Keratinocyte (primary cell): ENCODE measurements at regions not wholly inside any gene's neighbourhood (a gene's known extent, or its start where the extent isn't known, plus 50 kb on each side); places are given as distances from the start of the nearest gene placed in this dataset.

ENCODE experiments used
- DNase-seq: peaks from one replicate; pipeline ENCODE4 v3.0.0-alpha.2; 2011; ENCODE audit warnings: low read depth, missing footprints, low spot score
- FAIRE-seq: peaks from 2 replicates; lab custom pipeline; 2011; peaks lifted over from hg19 to GRCh38; lab: Jason Lieb, UNC
- H2AFZ ChIP-seq: 2 replicates; pipeline ENCODE4 v1.6.0; 2012; ENCODE audit warnings: low read length, control low read depth, inconsistent platforms; ENCODE audit not compliant: control insufficient read depth
- H3K27ac ChIP-seq: 2 replicates; pipeline ENCODE4 v1.5.1; 2011; ENCODE audit warnings: low read length; ENCODE audit not compliant: control insufficient read depth, insufficient read depth
- H3K27me3 ChIP-seq: 3 replicates; pipeline ENCODE4 v1.6.0; 2011; ENCODE audit warnings: low read length; ENCODE audit not compliant: control insufficient read depth, insufficient read depth; ENCODE audit errors: extremely low read depth
- H3K36me3 ChIP-seq, 2 experiments: 2 replicates in 1 of 2; 3 replicates in 1 of 2; pipeline ENCODE4 v1.5.1; 2011; ENCODE audit warnings: low read length in 2 of 2, mild to moderate bottlenecking in 1 of 2; ENCODE audit not compliant: control insufficient read depth in 2 of 2, insufficient read depth in 2 of 2; ENCODE audit errors: extremely low read depth in 1 of 2
- H3K4me1 ChIP-seq: 3 replicates; pipeline ENCODE4 v1.5.1; 2011; ENCODE audit warnings: low read length; ENCODE audit not compliant: control insufficient read depth, insufficient read depth; ENCODE audit errors: extremely low read depth
- H3K4me2 ChIP-seq: 3 replicates; pipeline ENCODE4 v1.6.0; 2011; ENCODE audit warnings: low read depth, low read length; ENCODE audit not compliant: control insufficient read depth, insufficient read depth; ENCODE audit errors: extremely low read depth
- H3K4me3 ChIP-seq, 3 experiments: fragments of 200-600 bp in 1 of 3; sonication (generic) in 1 of 3; 2 replicates in 2 of 3; 3 replicates in 1 of 3; pipeline ENCODE4 v1.5.1; 2011 to 2016; ENCODE audit warnings: low read length in 3 of 3, mild to moderate bottlenecking in 3 of 3, control low read depth in 2 of 3, inconsistent platforms in 1 of 3, low read depth in 1 of 3, mixed read lengths in 1 of 3, mixed run types in 1 of 3, moderate library complexity in 1 of 3; ENCODE audit not compliant: control insufficient read depth in 2 of 3, insufficient read depth in 2 of 3; ENCODE audit errors: extremely low read depth in 1 of 3
- H3K79me2 ChIP-seq: 2 replicates; pipeline ENCODE4 v1.6.0; 2012; ENCODE audit warnings: low read length; ENCODE audit not compliant: control insufficient read depth, insufficient read depth
- H3K9ac ChIP-seq: 3 replicates; pipeline ENCODE4 v1.6.0; 2011; ENCODE audit warnings: low read length; ENCODE audit not compliant: control insufficient read depth, insufficient read depth; ENCODE audit errors: extremely low read depth
- H3K9me1 ChIP-seq: 3 replicates; pipeline ENCODE4 v1.6.0; 2011; ENCODE audit warnings: low read length; ENCODE audit not compliant: control insufficient read depth, insufficient read depth; ENCODE audit errors: extremely low read depth
- H3K9me3 ChIP-seq: 2 replicates; pipeline ENCODE4 v1.5.1; 2012; ENCODE audit warnings: low read depth, low read length; ENCODE audit not compliant: control insufficient read depth
- H4K20me1 ChIP-seq: 3 replicates; pipeline ENCODE4 v1.6.0; 2011; ENCODE audit warnings: low read length; ENCODE audit not compliant: control insufficient read depth, insufficient read depth; ENCODE audit errors: extremely low read depth
- EZH2 ChIP-seq: IDR thresholded peaks from one replicate; pipeline ENCODE4 v1.6.1; 2012; ENCODE audit warnings: inconsistent platforms, mild to moderate bottlenecking, low read length, moderate library complexity
- dilution Hi-C: fragments of 300-500 bp; cut with MboI; formaldehyde crosslinking; loops from one replicate; pipeline ENCODE4 v1.7.0; 2020; ENCODE audit warnings: low sequenced_read_pairs; ENCODE audit not compliant: extremely low pct_ligation_motif_present
- TF ChIP-seq, protein P1 (sequence below), 3 experiments: IDR thresholded peaks in 1 of 3; conservative IDR thresholded peaks in 1 of 3; optimal IDR thresholded peaks in 1 of 3; 2 replicates in 2 of 3; 3 replicates in 1 of 3; pipeline versions ENCODE3 to v1.5.1; 2011; ENCODE audit warnings: low read length in 3 of 3, mild to moderate bottlenecking in 3 of 3, moderate library complexity in 2 of 3, control low read depth in 1 of 3, inconsistent platforms in 1 of 3; ENCODE audit not compliant: insufficient read depth in 2 of 3; ENCODE audit errors: extremely low read depth in 1 of 3

- H3K4me3 ChIP-seq, result no peak overlapping the region
- no peaks in the 10 kb centered on the region for H3K79me2 ChIP-seq
- H3K9me1 ChIP-seq, result no peaks in the 10 kb centered on the region
- H3K9ac ChIP-seq, result no peak overlapping the region
- dilution Hi-C loops, result no loop called here
- H3K36me3 ChIP-seq, result no peaks in the 10 kb centered on the region
- peak overlapping the region; percentile 31 for H3K4me2 ChIP-seq
- H3K27me3 ChIP-seq, result no peaks in the 10 kb centered on the region
- H3K9me3 ChIP-seq, result no peaks in the 10 kb centered on the region
- peak; percentile 78 for FAIRE-seq
- H3K4me1 ChIP-seq, result peaks cover 30% of the 10 kb centered on the region
- H2AFZ ChIP-seq, result peak overlapping the region; percentile 4
- no peak for DNase-seq
- H3K27ac ChIP-seq, result no peak overlapping the region
- H4K20me1 ChIP-seq, result no peaks in the 10 kb centered on the region
- TF ChIP-seq, protein P1, sequence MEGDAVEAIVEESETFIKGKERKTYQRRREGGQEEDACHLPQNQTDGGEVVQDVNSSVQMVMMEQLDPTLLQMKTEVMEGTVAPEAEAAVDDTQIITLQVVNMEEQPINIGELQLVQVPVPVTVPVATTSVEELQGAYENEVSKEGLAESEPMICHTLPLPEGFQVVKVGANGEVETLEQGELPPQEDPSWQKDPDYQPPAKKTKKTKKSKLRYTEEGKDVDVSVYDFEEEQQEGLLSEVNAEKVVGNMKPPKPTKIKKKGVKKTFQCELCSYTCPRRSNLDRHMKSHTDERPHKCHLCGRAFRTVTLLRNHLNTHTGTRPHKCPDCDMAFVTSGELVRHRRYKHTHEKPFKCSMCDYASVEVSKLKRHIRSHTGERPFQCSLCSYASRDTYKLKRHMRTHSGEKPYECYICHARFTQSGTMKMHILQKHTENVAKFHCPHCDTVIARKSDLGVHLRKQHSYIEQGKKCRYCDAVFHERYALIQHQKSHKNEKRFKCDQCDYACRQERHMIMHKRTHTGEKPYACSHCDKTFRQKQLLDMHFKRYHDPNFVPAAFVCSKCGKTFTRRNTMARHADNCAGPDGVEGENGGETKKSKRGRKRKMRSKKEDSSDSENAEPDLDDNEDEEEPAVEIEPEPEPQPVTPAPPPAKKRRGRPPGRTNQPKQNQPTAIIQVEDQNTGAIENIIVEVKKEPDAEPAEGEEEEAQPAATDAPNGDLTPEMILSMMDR (optimal IDR thresholded peaks at IDR 0.05 in 1 of 3, IDR thresholded peaks at IDR 0.05 in 1 of 3, conservative IDR thresholded peaks at IDR 0.05 in 1 of 3; ENCODE audit: extremely low read depth in 1 of 3, insufficient read depth in 2 of 3, low read length in 3 of 3), result no peak
- no peak for TF ChIP-seq EZH2
Measured at GRCh38 chr21:35606578-35606977, 453.7 kb downstream of the SETD4 start.

DNA sequence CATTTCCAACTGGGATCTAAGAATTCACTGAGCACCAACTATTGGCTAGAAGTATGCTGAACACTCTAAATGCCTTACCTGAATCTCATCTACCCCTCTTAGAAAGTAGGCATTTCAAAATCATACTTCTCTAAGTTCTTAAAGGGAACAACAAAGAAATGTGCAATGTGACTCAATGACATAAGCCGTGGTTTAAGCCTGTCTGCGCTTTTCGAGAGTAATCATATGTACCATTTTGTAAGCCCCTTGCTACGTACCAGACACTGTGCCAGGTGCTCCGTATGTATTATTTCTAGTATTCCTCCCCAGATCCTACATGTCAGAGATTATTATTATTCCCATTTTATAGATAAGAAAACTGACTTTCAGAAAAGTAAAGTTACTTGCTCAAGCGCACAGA is 454.2 kb downstream of the SETD4 start:
- H3K79me2 ChIP-seq, result no peaks in the 10 kb centered on the region
- H3K27ac ChIP-seq, result no peak overlapping the region
- FAIRE-seq (no peak), DNase-seq (no peak)
- no peaks in the 10 kb centered on the region for H3K36me3 ChIP-seq
- no peaks in the 10 kb centered on the region for H3K9me1 ChIP-seq
- no peaks in the 10 kb centered on the region for H3K9me3 ChIP-seq
- no peaks in the 10 kb centered on the region for H3K27me3 ChIP-seq
- peaks cover 26% of the 10 kb centered on the region for H3K4me1 ChIP-seq
- TF ChIP-seq, protein P1 (optimal IDR thresholded peaks at IDR 0.05 in 1 of 3, IDR thresholded peaks at IDR 0.05 in 1 of 3, conservative IDR thresholded peaks at IDR 0.05 in 1 of 3; ENCODE audit: extremely low read depth in 1 of 3, insufficient read depth in 2 of 3, low read length in 3 of 3), result no peak
- TF ChIP-seq EZH2, result no peak
- H2AFZ ChIP-seq, result no peak overlapping the region
- no peak overlapping the region for H3K4me3 ChIP-seq
- no peak overlapping the region for H3K9ac ChIP-seq
- no peak overlapping the region for H3K4me2 ChIP-seq
- H4K20me1 ChIP-seq, result no peaks in the 10 kb centered on the region
- dilution Hi-C loops, result no loop called here
